Effector CD4-positive, alpha-beta T cell (primary cell): ENCODE measurements at regions not wholly inside any gene's neighbourhood (a gene's known extent, or its start where the extent isn't known, plus 50 kb on each side); places are given as distances from the start of the nearest gene placed in this dataset.

Source experiments
- DNase-seq: peaks from one replicate; pipeline ENCODE4 v3.0.0-alpha.2; 2020

- DNase-seq = no peak
Measured at GRCh38 chr2:207290833-207291624, 125.3 kb upstream of the KLF7 start.

- DNase-seq = no peak
Measured at GRCh38 chr2:207291625-207292252, 126.0 kb upstream of the KLF7 start.

GRCh38 chr2:207296265-207296948, 130.7 kb upstream of the KLF7 start:
- no peak for DNase-seq

- no peak for DNase-seq
Measured at GRCh38 chr2:207300817-207301216, 135.1 kb upstream of the KLF7 start.

GRCh38 chr2:207304761-207305160, 139.0 kb upstream of the KLF7 start:
- no peak for DNase-seq

- no peak for DNase-seq
Measured at GRCh38 chr2:207308519-207309224, 142.9 kb upstream of the KLF7 start.

GRCh38 chr2:207311316-207312005, 145.7 kb upstream of the KLF7 start:
- DNase-seq = no peak

- no peak for DNase-seq
Measured at GRCh38 chr2:207312006-207312356, 146.2 kb upstream of the KLF7 start.

- no peak for DNase-seq
Measured at GRCh38 chr2:207313947-207314346, 148.2 kb upstream of the KLF7 start.

GRCh38 chr2:207315131-207315530, 149.4 kb upstream of the KLF7 start:
- no peak for DNase-seq

GRCh38 chr2:207316484-207316883, 150.7 kb upstream of the KLF7 start:
- DNase-seq = no peak

GRCh38 chr2:207316906-207317305, 151.2 kb upstream of the KLF7 start:
- DNase-seq = no peak

- DNase-seq = no peak
Measured at GRCh38 chr2:207317378-207317984, 151.7 kb upstream of the KLF7 start.

GRCh38 chr2:207318181-207318628, 152.5 kb upstream of the KLF7 start:
- no peak for DNase-seq

- no peak for DNase-seq
Measured at GRCh38 chr2:207319316-207319715, 153.6 kb upstream of the KLF7 start.

GRCh38 chr2:207320381-207321159, 154.8 kb upstream of the KLF7 start:
- DNase-seq = no peak

GRCh38 chr2:207321514-207321913, 155.8 kb upstream of the KLF7 start:
- no peak for DNase-seq

- DNase-seq = no peak
Measured at GRCh38 chr2:207324001-207324400, 158.3 kb upstream of the KLF7 start.

- no peak for DNase-seq
Measured at GRCh38 chr2:207327513-207327912, 161.8 kb upstream of the KLF7 start.

- no peak for DNase-seq
Measured at GRCh38 chr2:207328944-207329386, 163.2 kb upstream of the KLF7 start.

- no peak for DNase-seq
Measured at GRCh38 chr2:207330912-207331311, 165.2 kb upstream of the KLF7 start.
